Pancreas (tissue), 10 donors: ENCODE measurements at regions not wholly inside any gene's neighbourhood (a gene's known extent, or its start where the extent isn't known, plus 50 kb on each side); places are given as distances from the start of the nearest gene placed in this dataset.
A peak's percentile ranks its signal among the peaks of the same experiment; 100 is the strongest.

ENCODE experiments used
- ATAC-seq, 4 donors: fragments of 200-7000 bp; cut with Tn5 transposase; one replicate each; pipeline versions ENCODE4 v1.8.0 to v1.9.1; 2020; ENCODE audit warnings: mild to moderate bottlenecking in 4 of 4, moderate library complexity in 4 of 4
- DNase-seq, 6 donors: peaks; one replicate each; pipeline ENCODE4 v3.0.0-alpha.2; 2020
- FAIRE-seq: peaks from 2 replicates; lab custom pipeline; 2012; peaks lifted over from hg19 to GRCh38; lab: Jason Lieb, UNC
- H3K27ac ChIP-seq, 4 donors: fragments of 200-600 bp; sonication (generic); 1 replicate in 3 of 4; 2 replicates in 1 of 4; pipeline versions ENCODE4 v1.5.0 to v1.8.0; 2020
- H3K27me3 ChIP-seq, 4 donors: fragments of 200-600 bp; one replicate each; pipeline ENCODE4 v1.8.0; 2021
- H3K36me3 ChIP-seq, 3 donors: fragments of 200-600 bp; sonication (generic) in 1 of 3; one replicate each; pipeline versions ENCODE4 v1.5.0 to v1.8.0; 2020 to 2021
- H3K4me1 ChIP-seq, 3 donors: fragments of 200-600 bp; one replicate each; pipeline ENCODE4 v1.8.0; 2021
- H3K4me3 ChIP-seq, 4 donors: fragments of 200-600 bp; sonication (generic) in 2 of 4; one replicate each; pipeline versions ENCODE4 v1.5.0 to v1.8.0; 2020 to 2021
- H3K9me3 ChIP-seq, 4 donors: fragments of 200-600 bp; one replicate each; pipeline ENCODE4 v1.8.0; 2021
- WGBS, 2 donors: extraction: QIAGEN DNeasy Blood & Tissue Kit; methylation state at CpG; one replicate each; pipeline ENCODE4 v1.1.7; 2013; 5-methylcytosine and 5-hydroxymethylcytosine counted together
- intact Hi-C, 3 donors: fragments of 100-400 bp; cut with DNase I; formaldehyde crosslinking; loops; one replicate each; pipeline versions ENCODE4 v1.11.1 to v1.14.2; 2022
- TF ChIP-seq, protein P1 (sequence below), 4 donors: fragments of 200-600 bp; sonication (generic) in 3 of 4; IDR thresholded peaks; one replicate each; pipeline versions ENCODE4 v1.5.0 to v1.8.0; 2021; ENCODE audit warnings: antibody characterized with exemption in 4 of 4
- donor health status: healthy with polysubstance abuse.
- donor health status: DM: no; HTN: no; CAD: no; lungs with moderate emphysema.
- donor health status: DM: no; HTN: no; CAD: no.
- donor health status: control.
- donor health status: control.
- donor health status: Bipolar disorder and iron deficiency.
- donor health status: DM: yes; HTN: yes; CAD: no.
- donor health status: DM: no; HTN: no; CAD: no.
- donor health status: DM: no; HTN: no; CAD: no.
- donor health status: DM: yes; HTN: yes; CAD: no.

DNA sequence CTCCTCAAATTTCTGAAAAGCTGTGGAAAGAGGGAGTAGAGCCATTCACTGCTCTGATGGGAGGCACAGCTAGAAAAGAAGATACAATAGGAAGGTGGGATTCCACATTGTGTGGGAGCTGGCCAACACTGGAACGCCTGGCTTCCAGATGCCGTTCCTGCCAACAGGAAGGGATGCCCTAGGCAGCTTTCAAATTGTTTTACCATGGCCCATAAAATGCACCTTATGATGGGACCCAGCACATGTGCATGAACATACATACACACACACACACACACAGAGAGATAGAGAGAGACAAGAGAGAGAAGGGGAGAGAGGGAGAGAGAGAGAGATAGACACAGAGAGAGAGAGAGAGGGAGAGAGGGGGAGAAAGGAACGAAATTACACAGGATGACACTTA, 86.1 kb upstream of the BZW1 start:
- intact Hi-C loops: no loop called here
- no peaks in the 10 kb centered on the region for H3K36me3 ChIP-seq
- no peak overlapping the region for H3K27ac ChIP-seq
- DNase-seq: no peak
- no peak overlapping the region for H3K4me3 ChIP-seq
- no peaks in the 10 kb centered on the region for H3K9me3 ChIP-seq
- H3K27me3 ChIP-seq: no peaks in the 10 kb centered on the region
- 35 to 41% methylated on average over 3 of the region's 3 CpGs for WGBS, 2 donors
- TF ChIP-seq, protein P1, sequence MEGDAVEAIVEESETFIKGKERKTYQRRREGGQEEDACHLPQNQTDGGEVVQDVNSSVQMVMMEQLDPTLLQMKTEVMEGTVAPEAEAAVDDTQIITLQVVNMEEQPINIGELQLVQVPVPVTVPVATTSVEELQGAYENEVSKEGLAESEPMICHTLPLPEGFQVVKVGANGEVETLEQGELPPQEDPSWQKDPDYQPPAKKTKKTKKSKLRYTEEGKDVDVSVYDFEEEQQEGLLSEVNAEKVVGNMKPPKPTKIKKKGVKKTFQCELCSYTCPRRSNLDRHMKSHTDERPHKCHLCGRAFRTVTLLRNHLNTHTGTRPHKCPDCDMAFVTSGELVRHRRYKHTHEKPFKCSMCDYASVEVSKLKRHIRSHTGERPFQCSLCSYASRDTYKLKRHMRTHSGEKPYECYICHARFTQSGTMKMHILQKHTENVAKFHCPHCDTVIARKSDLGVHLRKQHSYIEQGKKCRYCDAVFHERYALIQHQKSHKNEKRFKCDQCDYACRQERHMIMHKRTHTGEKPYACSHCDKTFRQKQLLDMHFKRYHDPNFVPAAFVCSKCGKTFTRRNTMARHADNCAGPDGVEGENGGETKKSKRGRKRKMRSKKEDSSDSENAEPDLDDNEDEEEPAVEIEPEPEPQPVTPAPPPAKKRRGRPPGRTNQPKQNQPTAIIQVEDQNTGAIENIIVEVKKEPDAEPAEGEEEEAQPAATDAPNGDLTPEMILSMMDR (IDR thresholded peaks at IDR 0.05): no peak
- no peak for FAIRE-seq
- ATAC-seq: no peak
- H3K4me1 ChIP-seq: no peaks in the 10 kb centered on the region

DNA sequence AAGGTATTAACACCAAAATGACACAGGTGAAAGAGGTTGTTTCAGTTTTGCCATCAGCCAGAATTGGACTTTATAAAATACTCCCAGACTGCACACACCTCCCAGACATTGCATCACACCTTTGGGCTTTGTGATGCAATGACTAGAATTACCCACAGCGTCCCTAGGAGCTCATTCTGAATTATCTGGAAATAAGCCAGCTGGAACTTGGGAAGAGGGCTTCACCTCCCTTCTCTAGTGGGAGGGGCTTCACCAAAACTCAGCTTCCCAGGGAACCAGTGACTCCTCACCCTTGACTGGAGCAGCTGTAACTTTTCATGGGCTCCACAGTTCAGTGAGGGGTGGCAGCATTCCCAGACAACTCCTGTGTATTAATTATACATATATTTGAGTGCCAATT, 83.1 kb upstream of the BZW1 start:
- H3K4me1 ChIP-seq: no peaks in the 10 kb centered on the region
- DNase-seq (no peak), ATAC-seq (peak in 1 of 4 donors; percentile 53), FAIRE-seq (no peak)
- intact Hi-C loops: no loop called here
- no peaks in the 10 kb centered on the region for H3K9me3 ChIP-seq
- H3K4me3 ChIP-seq: no peak overlapping the region
- H3K27me3 ChIP-seq: no peaks in the 10 kb centered on the region
- TF ChIP-seq, protein P1 (IDR thresholded peaks at IDR 0.05): no peak
- H3K27ac ChIP-seq: no peak overlapping the region
- H3K36me3 ChIP-seq: no peaks in the 10 kb centered on the region
- WGBS, 2 donors: 50 to 60% methylated on average over 1 of the region's 1 CpG

DNA sequence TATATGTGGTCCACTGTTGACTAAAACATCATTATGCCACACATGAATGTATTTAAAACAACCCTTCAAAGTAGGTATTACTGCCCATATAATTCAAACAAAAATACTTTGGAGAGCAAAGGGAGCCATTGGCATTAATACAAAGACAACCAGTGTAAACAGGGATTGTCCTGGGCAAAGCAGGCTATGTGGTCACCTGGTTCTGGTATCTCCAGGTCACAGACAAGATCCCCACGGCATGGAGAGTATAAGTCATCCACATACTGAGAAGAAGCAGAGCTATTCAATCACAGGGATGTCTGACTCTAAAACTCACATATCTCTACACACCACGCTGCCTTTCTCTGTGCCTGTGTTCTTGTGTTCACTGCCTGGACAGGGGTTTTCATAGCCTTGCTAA, 81.4 kb upstream of the BZW1 start:
- FAIRE-seq (no peak), DNase-seq (no peak), ATAC-seq (no peak)
- Histone ChIP-seq H3K4me3 (no peak overlapping the region), H3K9me3 (no peaks in the 10 kb centered on the region), H3K4me1 (no peaks in the 10 kb centered on the region), H3K36me3 (no peaks in the 10 kb centered on the region), H3K27ac (no peak overlapping the region), H3K27me3 (no peaks in the 10 kb centered on the region)
- intact Hi-C loops: loop anchor here in 1 of 3 donors (10.0 kb wide), 1 partner anchor 64 kb away; no protein-coding TSS in a partner anchor
- 57 to 62% methylated on average over 2 of the region's 2 CpGs for WGBS, 2 donors
- TF ChIP-seq, protein P1 (IDR thresholded peaks at IDR 0.05): no peak

DNA sequence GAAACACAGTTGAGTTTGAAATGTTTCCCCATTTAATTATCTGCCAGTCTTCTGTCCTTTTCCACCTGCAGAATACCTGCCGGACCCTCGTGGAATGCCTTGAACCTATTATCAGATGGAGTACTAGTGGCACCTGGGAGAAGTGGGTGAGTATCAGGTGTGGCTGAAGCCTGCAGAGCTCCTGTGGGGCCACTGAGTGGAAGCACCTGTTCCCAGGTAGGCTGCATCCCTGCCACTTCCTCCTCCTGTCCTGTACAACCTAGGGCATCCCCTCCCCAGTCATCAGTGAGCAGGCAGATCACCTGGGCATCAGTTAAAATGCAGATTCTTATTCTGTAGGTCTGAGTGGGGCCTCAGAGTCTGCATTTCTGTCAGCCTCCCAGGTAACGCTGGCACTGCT, 80.8 kb upstream of the BZW1 start:
- Histone ChIP-seq H3K27me3 (no peaks in the 10 kb centered on the region), H3K36me3 (no peaks in the 10 kb centered on the region), H3K27ac (no peak overlapping the region), H3K4me3 (no peak overlapping the region), H3K9me3 (no peaks in the 10 kb centered on the region), H3K4me1 (no peaks in the 10 kb centered on the region)
- 62 to 65% methylated on average over 3 of the region's 3 CpGs for WGBS, 2 donors
- intact Hi-C loops: loop anchor here in 1 of 3 donors (10.0 kb wide), 1 partner anchor 64 kb away; no protein-coding TSS in a partner anchor
- no peak for DNase-seq
- FAIRE-seq: no peak
- TF ChIP-seq, protein P1 (IDR thresholded peaks at IDR 0.05): no peak
- no peak for ATAC-seq

DNA sequence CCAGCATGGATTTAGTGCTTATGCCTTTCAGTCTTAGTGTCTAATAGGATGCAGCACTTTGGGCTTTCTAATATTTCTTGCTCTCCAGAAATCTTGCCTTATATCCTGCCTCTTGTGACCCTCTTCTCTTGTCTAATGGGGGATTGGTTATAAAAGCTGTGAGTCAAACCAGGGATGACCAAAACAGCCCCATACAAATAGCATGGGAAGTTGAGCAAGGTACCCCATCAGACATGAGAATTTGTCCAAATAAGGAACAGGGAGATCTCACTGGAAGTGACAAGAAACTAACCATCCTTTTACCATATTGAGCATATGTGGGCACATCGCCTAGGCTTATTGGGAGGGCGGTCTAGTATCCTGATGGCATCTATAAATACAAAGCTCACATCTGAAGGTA, 78.8 kb upstream of the BZW1 start:
- Histone ChIP-seq H3K27ac (no peak overlapping the region), H3K9me3 (no peaks in the 10 kb centered on the region), H3K4me1 (no peaks in the 10 kb centered on the region), H3K27me3 (no peaks in the 10 kb centered on the region), H3K4me3 (no peak overlapping the region), H3K36me3 (no peaks in the 10 kb centered on the region)
- FAIRE-seq: no peak
- intact Hi-C loops: loop anchor here in 1 of 3 donors (10.0 kb wide), 1 partner anchor 62 kb away; no protein-coding TSS in a partner anchor
- WGBS, 2 donors: 74 to 78% methylated on average over 2 of the region's 2 CpGs
- ATAC-seq: no peak
- no peak for DNase-seq
- TF ChIP-seq, protein P1 (IDR thresholded peaks at IDR 0.05): no peak
